Eye (tissue), 1 donor: ENCODE measurements at regions not wholly inside any gene's neighbourhood (a gene's known extent, or its start where the extent isn't known, plus 50 kb on each side); places are given as distances from the start of the nearest gene placed in this dataset.
A peak's percentile ranks its signal among the peaks of the same experiment; 100 is the strongest.
"Not testable (repeated sequence)": the region's sequence is repeated elsewhere in the genome, so short reads cannot be mapped to it uniquely, and the experiment has no call there.

Experiments used
- DNase-seq: peaks from one replicate; pipeline ENCODE4 v3.0.0-alpha.2; 2015

GRCh38 chr3:145094355-145094941 is 1066.5 kb downstream of the PLOD2 start:
- DNase-seq, result peak; percentile 51

- DNase-seq, result not testable (repeated sequence)
Observed at GRCh38 chr3:145111141-145111540, 1049.8 kb downstream of the PLOD2 start.

GRCh38 chr3:145116769-145117168 is 1044.2 kb downstream of the PLOD2 start:
- no peak for DNase-seq

- no peak for DNase-seq
Observed at GRCh38 chr3:145118303-145118702, 1042.7 kb downstream of the PLOD2 start.

- no peak for DNase-seq
Observed at GRCh38 chr3:145124900-145125678, 1035.9 kb downstream of the PLOD2 start.

GRCh38 chr3:145133281-145133680 is 1027.7 kb downstream of the PLOD2 start:
- no peak for DNase-seq

GRCh38 chr3:145134738-145135137 is 1026.2 kb downstream of the PLOD2 start:
- DNase-seq, result no peak

- no peak for DNase-seq
Observed at GRCh38 chr3:145144361-145144760, 1016.6 kb downstream of the PLOD2 start.

- DNase-seq, result no peak
Observed at GRCh38 chr3:145145461-145145860, 1015.5 kb downstream of the PLOD2 start.

GRCh38 chr3:145159640-145160039 is 1001.3 kb downstream of the PLOD2 start:
- no peak for DNase-seq

GRCh38 chr3:145170121-145170520 is 990.9 kb downstream of the PLOD2 start:
- DNase-seq, result no peak

- no peak for DNase-seq
Observed at GRCh38 chr3:145175626-145176025, 985.4 kb downstream of the PLOD2 start.

GRCh38 chr3:145176907-145177306 is 984.1 kb downstream of the PLOD2 start:
- DNase-seq, result no peak

GRCh38 chr3:145177828-145178227 is 983.2 kb downstream of the PLOD2 start:
- DNase-seq, result no peak

- DNase-seq, result no peak
Observed at GRCh38 chr3:145182196-145182911, 978.6 kb downstream of the PLOD2 start.

GRCh38 chr3:145183261-145183660 is 977.7 kb downstream of the PLOD2 start:
- no peak for DNase-seq

GRCh38 chr3:145188079-145188770 is 972.8 kb downstream of the PLOD2 start:
- no peak for DNase-seq

GRCh38 chr3:145190138-145190537 is 970.8 kb downstream of the PLOD2 start:
- no peak for DNase-seq

GRCh38 chr3:145190761-145191160 is 970.2 kb downstream of the PLOD2 start:
- DNase-seq, result no peak

GRCh38 chr3:145191543-145191942 is 969.4 kb downstream of the PLOD2 start:
- DNase-seq, result no peak

GRCh38 chr3:145197051-145197820 is 963.7 kb downstream of the PLOD2 start:
- DNase-seq, result no peak

GRCh38 chr3:145197821-145198220 is 963.2 kb downstream of the PLOD2 start:
- no peak for DNase-seq

- DNase-seq, result no peak
Observed at GRCh38 chr3:145209561-145209960, 951.4 kb downstream of the PLOD2 start.
